H9 (cell line): ENCODE measurements at regions not wholly inside any gene's neighbourhood (a gene's known extent, or its start where the extent isn't known, plus 50 kb on each side); places are given as distances from the start of the nearest gene placed in this dataset.

Experiments
- DNase-seq: peaks from one replicate; pipeline ENCODE4 v3.0.0-alpha.2; 2017
- H2AFZ ChIP-seq: one replicate; pipeline ENCODE4 v1.6.1; 2013; ENCODE audit warnings: mild to moderate bottlenecking, low read length, control low read depth, moderate library complexity
- H2AK5ac ChIP-seq: 2 replicates; pipeline ENCODE4 v1.6.1; 2013; ENCODE audit warnings: low read length, control low read depth, mixed read lengths; ENCODE audit not compliant: insufficient read length
- H2BK120ac ChIP-seq: one replicate; pipeline ENCODE4 v1.6.1; 2013; ENCODE audit warnings: low read depth, mild to moderate bottlenecking, low read length, control low read depth, inconsistent platforms; ENCODE audit not compliant: poor library complexity, severe bottlenecking
- H2BK12ac ChIP-seq: 2 replicates; pipeline ENCODE4 v1.6.1; 2013; ENCODE audit warnings: low read length, control low read depth, mixed read lengths, low read depth; ENCODE audit not compliant: insufficient read length
- H2BK15ac ChIP-seq: 2 replicates; pipeline ENCODE4 v1.6.1; 2013; ENCODE audit warnings: low read depth, low read length, control low read depth
- H2BK20ac ChIP-seq: one replicate; pipeline ENCODE4 v1.6.1; 2013; ENCODE audit warnings: low read depth, mild to moderate bottlenecking, low read length, control low read depth, inconsistent platforms; ENCODE audit not compliant: poor library complexity, severe bottlenecking
- H2BK5ac ChIP-seq: 2 replicates; pipeline ENCODE4 v1.6.1; 2013; ENCODE audit warnings: low read length, control low read depth, mixed read lengths; ENCODE audit not compliant: insufficient read length
- H3K14ac ChIP-seq: 2 replicates; pipeline ENCODE4 v1.6.1; 2013; ENCODE audit warnings: low read length, control low read depth; ENCODE audit not compliant: insufficient read depth
- H3K18ac ChIP-seq: 2 replicates; pipeline ENCODE4 v1.6.1; 2013; ENCODE audit warnings: low read depth, mild to moderate bottlenecking, mixed read lengths, low read length, control low read depth; ENCODE audit not compliant: insufficient read length
- H3K23ac ChIP-seq: 2 replicates; pipeline ENCODE4 v1.6.1; 2013; ENCODE audit warnings: low read length, control low read depth, mixed read lengths, low read depth; ENCODE audit not compliant: insufficient read length
- H3K23me2 ChIP-seq: 2 replicates; pipeline ENCODE4 v1.6.1; 2013; ENCODE audit warnings: low read depth, mild to moderate bottlenecking, mixed read lengths, low read length, control low read depth; ENCODE audit not compliant: insufficient read length, poor library complexity, severe bottlenecking
- H3K27ac ChIP-seq: 2 replicates; pipeline ENCODE4 v1.5.1; 2013; ENCODE audit warnings: low read length, control low read depth, mixed read lengths, low read depth; ENCODE audit not compliant: insufficient read length
- H3K27me3 ChIP-seq: 2 replicates; pipeline ENCODE4 v1.6.1; 2013; ENCODE audit warnings: low read length, control low read depth, inconsistent platforms; ENCODE audit not compliant: insufficient read depth
- H3K4ac ChIP-seq: 2 replicates; pipeline ENCODE4 v1.6.1; 2013; ENCODE audit warnings: low read depth, mild to moderate bottlenecking, control low read depth, inconsistent platforms, low read length, moderate library complexity
- H3K4me1 ChIP-seq: 2 replicates; pipeline ENCODE4 v1.6.1; 2013; ENCODE audit warnings: low read length, control low read depth, inconsistent platforms; ENCODE audit not compliant: insufficient read depth
- H3K4me2 ChIP-seq: 2 replicates; pipeline ENCODE4 v1.6.1; 2013; ENCODE audit warnings: low read length, control low read depth, mixed read lengths; ENCODE audit not compliant: insufficient read length, insufficient read depth
- H3K56ac ChIP-seq: 2 replicates; pipeline ENCODE4 v1.6.1; 2013; ENCODE audit warnings: low read depth, mild to moderate bottlenecking, mixed read lengths, low read length, control low read depth; ENCODE audit not compliant: insufficient read length
- H3K79me1 ChIP-seq: 2 replicates; pipeline ENCODE4 v1.6.1; 2013; ENCODE audit warnings: low read depth, mild to moderate bottlenecking, moderate library complexity, low read length, control low read depth, inconsistent platforms; ENCODE audit not compliant: insufficient read depth, poor library complexity, severe bottlenecking
- H3K79me2 ChIP-seq: 2 replicates; pipeline ENCODE4 v1.6.1; 2013; ENCODE audit warnings: low read length, control low read depth, inconsistent platforms; ENCODE audit not compliant: insufficient read depth
- H3K9ac ChIP-seq: 2 replicates; pipeline ENCODE4 v1.6.1; 2013; ENCODE audit warnings: low read length, control low read depth, mixed read lengths; ENCODE audit not compliant: insufficient read length; ENCODE audit errors: extremely low read depth
- H3K9me3 ChIP-seq: one replicate; pipeline ENCODE4 v1.6.1; 2013; ENCODE audit warnings: low read depth, low read length, inconsistent platforms; ENCODE audit not compliant: control insufficient read depth
- H3T11ph ChIP-seq: one replicate; pipeline ENCODE4 v1.6.1; 2013; ENCODE audit warnings: mild to moderate bottlenecking, low read length, control low read depth, inconsistent platforms
- H4K20me1 ChIP-seq: one replicate; pipeline ENCODE4 v1.6.1; 2013; ENCODE audit not compliant: control insufficient read depth, insufficient read length, insufficient read depth
- H4K5ac ChIP-seq: 2 replicates; pipeline ENCODE4 v1.6.1; 2013; ENCODE audit warnings: low read depth, mild to moderate bottlenecking, mixed read lengths, low read length, control low read depth; ENCODE audit not compliant: insufficient read length
- H4K8ac ChIP-seq: replicated peaks from 2 replicates; pipeline ENCODE4 v1.6.1; 2013; ENCODE audit warnings: low read length, control low read depth, mixed read lengths, low read depth; ENCODE audit not compliant: insufficient read length
- H4K91ac ChIP-seq: 2 replicates; pipeline ENCODE4 v1.6.1; 2013; ENCODE audit warnings: low read depth, mild to moderate bottlenecking, moderate library complexity, mixed read lengths, low read length, control low read depth; ENCODE audit not compliant: insufficient read length
- H3K27ac Mint-ChIP-seq, 3 experiments: 2 replicates in 2 of 3; 3 replicates in 1 of 3; pipeline ENCODE4 v1.8.0; 2020 to 2021; ENCODE audit warnings: mixed read lengths in 3 of 3, mild to moderate bottlenecking in 1 of 3, moderate library complexity in 1 of 3
- H3K27me3 Mint-ChIP-seq: 2 replicates; pipeline ENCODE4 v1.8.0; 2021; ENCODE audit warnings: low read depth, mild to moderate bottlenecking, moderate library complexity, mixed read lengths
- H3K36me3 Mint-ChIP-seq, 3 experiments: 2 replicates in 2 of 3; 3 replicates in 1 of 3; pipeline ENCODE4 v1.8.0; 2020 to 2021; ENCODE audit warnings: low read depth in 3 of 3, mixed read lengths in 3 of 3; ENCODE audit not compliant: insufficient read depth in 1 of 3
- H3K4me1 Mint-ChIP-seq, 2 experiments: 2 replicates each; pipeline ENCODE4 v1.8.0; 2020; ENCODE audit warnings: mixed read lengths in 2 of 2
- H3K4me3 Mint-ChIP-seq, 2 experiments: 2 replicates in 1 of 2; 3 replicates in 1 of 2; pipeline ENCODE4 v1.8.0; 2020 to 2021; ENCODE audit warnings: mild to moderate bottlenecking in 2 of 2, mixed read lengths in 2 of 2, moderate library complexity in 1 of 2
- H3K9me3 Mint-ChIP-seq, 2 experiments: 2 replicates in 1 of 2; 3 replicates in 1 of 2; pipeline ENCODE4 v1.8.0; 2020; ENCODE audit warnings: mild to moderate bottlenecking in 2 of 2, mixed read lengths in 2 of 2, moderate library complexity in 1 of 2
- WGBS: extraction: QIAGEN DNeasy Blood & Tissue Kit; methylation state at CpG from one replicate; pipeline ENCODE4 v1.1.7; 2013; ENCODE audit warnings: missing lambda C conversion rate, low lambda C conversion rate, mixed read lengths; ENCODE audit not compliant: insufficient read length; ENCODE audit errors: extremely low coverage; 5-methylcytosine and 5-hydroxymethylcytosine counted together
- TF ChIP-seq, protein P1 (sequence below): fragments of 200-600 bp; sonication (generic); conservative IDR thresholded peaks from 3 replicates; pipeline ENCODE4 v1.8.0; 2021; ENCODE audit warnings: antibody characterized with exemption, mild to moderate bottlenecking

DNA sequence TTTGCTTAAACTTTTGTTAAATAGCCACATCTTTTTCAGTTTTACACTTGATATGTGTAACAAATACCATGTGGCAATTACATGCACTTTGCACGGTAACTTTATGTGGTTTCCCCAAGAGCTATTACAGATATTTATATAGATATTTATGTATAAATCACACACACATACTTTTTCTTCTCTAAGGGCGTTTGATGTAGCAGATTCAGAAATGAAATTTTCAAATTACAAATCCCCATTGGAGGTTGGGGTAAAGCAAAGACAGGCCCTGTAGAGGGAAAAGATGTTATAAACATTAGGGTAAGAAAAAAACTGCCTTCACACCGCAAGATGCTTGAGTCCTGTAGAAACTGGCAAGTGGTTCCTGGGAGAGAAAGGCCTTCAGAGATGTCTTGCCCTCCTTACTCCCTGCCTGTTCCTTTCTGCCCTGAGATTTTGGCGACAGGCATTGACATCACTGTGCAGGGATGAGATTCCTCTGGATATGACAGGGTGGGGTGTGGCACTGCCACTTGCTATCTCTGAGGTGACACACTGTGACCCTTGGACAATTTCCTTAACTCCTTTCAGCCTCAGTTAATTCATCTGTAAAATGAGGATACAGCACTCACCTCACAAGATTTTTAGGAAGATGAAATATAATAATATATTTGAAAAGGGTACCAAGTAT, 177.9 kb upstream of the TUT7 start:
- Histone ChIP-seq H4K91ac (no peak overlapping the region), H2AFZ (no peak overlapping the region), H3K79me2 (no peaks in the 10 kb centered on the region), H3K4ac (no peak overlapping the region), H3T11ph (no peak overlapping the region), H3K23ac (no peak overlapping the region), H3K4me1 (no peaks in the 10 kb centered on the region; the same call in 1 of the 2 replicates), H2BK120ac (no peak overlapping the region), H3K23me2 (no peaks in the 10 kb centered on the region), H3K4me2 (no peak overlapping the region), H2BK12ac (no peak overlapping the region), H3K27ac (no peak overlapping the region), H3K18ac (no peak overlapping the region), H4K20me1 (no peaks in the 10 kb centered on the region), H4K5ac (no peak overlapping the region), H4K8ac (no peak overlapping the region), H2BK5ac (no peak overlapping the region), H2BK15ac (no peak overlapping the region), H3K9me3 (no peaks in the 10 kb centered on the region), H3K56ac (no peak overlapping the region), H2BK20ac (no peak overlapping the region), H3K79me1 (no peaks in the 10 kb centered on the region), H3K9ac (no peak overlapping the region), H3K14ac (no peak overlapping the region), H3K27me3 (no peaks in the 10 kb centered on the region), H2AK5ac (no peak overlapping the region)
- peaks cover 0 to 5% (median 0%) of the 10 kb centered on the region in 3 experiments; a peak in 1 of 7 replicates for H3K36me3 Mint-ChIP-seq
- peaks cover 12 to 18% of the 10 kb centered on the region in 2 experiments for H3K4me1 Mint-ChIP-seq
- no CpG with 5 or more reads among the region's 4 CpGs for WGBS
- peaks cover 2% of the 10 kb centered on the region; the same call in 1 of the 2 replicates for H3K27me3 Mint-ChIP-seq
- H3K4me3 Mint-ChIP-seq: no peak overlapping the region
- no peak for DNase-seq
- TF ChIP-seq, protein P1, sequence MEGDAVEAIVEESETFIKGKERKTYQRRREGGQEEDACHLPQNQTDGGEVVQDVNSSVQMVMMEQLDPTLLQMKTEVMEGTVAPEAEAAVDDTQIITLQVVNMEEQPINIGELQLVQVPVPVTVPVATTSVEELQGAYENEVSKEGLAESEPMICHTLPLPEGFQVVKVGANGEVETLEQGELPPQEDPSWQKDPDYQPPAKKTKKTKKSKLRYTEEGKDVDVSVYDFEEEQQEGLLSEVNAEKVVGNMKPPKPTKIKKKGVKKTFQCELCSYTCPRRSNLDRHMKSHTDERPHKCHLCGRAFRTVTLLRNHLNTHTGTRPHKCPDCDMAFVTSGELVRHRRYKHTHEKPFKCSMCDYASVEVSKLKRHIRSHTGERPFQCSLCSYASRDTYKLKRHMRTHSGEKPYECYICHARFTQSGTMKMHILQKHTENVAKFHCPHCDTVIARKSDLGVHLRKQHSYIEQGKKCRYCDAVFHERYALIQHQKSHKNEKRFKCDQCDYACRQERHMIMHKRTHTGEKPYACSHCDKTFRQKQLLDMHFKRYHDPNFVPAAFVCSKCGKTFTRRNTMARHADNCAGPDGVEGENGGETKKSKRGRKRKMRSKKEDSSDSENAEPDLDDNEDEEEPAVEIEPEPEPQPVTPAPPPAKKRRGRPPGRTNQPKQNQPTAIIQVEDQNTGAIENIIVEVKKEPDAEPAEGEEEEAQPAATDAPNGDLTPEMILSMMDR: no peak
- no peak overlapping the region; a peak in 1 of 7 replicates for H3K27ac Mint-ChIP-seq
- H3K9me3 Mint-ChIP-seq: peaks cover 0 to 5% of the 10 kb centered on the region in 2 experiments; a peak in 4 of 5 replicates
